KG1 (cell line): ENCODE measurements at regions not wholly inside any gene's neighbourhood (a gene's known extent, or its start where the extent isn't known, plus 50 kb on each side); places are given as distances from the start of the nearest gene placed in this dataset.
"Not testable (repeated sequence)": the region's sequence is repeated elsewhere in the genome, so short reads cannot be mapped to it uniquely, and the experiment has no call there.

Source experiments
- DNase-seq: peaks from one replicate; lab custom pipeline; 2025; lab: John Stamatoyannopoulos, UW

DNA sequence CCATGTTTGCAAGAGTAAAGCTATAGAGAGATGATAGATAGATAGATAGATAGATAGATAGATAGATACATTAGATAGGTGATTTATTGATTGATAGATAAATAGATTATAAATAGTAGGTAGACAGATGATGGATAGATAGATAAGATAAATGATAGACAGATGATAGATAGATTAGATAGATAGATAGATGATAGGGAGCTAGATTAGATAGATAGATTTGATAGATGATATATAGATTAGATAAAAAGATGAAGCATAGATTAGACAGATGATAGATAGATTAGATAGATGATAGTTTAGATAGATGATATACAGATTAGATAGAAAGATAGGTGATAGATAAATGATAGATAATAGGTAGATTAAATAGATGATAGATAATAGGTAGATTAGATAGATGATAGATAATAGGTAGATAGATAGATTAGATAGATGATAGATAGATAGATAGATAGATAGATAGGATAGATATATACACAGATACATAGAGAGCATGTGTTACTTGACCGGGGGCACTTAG, 243.3 kb upstream of the FOXK1 start:
- DNase-seq = no peak

- DNase-seq = no peak
These were observed 242.7 kb upstream of the FOXK1 start for GRCh38 chr7:4439444-4439843.

- no peak for DNase-seq
These were observed 238.0 kb upstream of the FOXK1 start for GRCh38 chr7:4444106-4444505.

GRCh38 chr7:4445777-4446176, 236.3 kb upstream of the FOXK1 start:
- no peak for DNase-seq

DNA sequence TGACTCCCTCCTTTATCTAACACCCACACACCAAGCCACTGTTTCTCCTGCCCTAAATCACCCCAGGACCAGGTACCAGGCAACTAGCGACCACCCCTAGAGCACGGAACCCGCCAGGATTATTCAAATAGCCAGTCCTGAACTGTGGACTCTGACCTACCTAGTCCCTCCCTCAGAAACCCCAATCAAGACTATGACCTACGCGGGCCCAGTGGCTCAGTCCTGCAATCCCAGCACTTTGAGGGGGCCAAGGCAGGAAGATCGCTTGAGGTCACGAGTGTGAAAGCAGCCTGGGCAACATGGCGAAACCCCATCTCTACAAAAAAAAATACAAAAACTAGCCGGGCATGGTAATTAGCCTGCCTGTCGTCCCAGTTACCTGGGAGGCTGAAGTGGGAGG, 232.8 kb upstream of the FOXK1 start:
- no peak for DNase-seq

GRCh38 chr7:4450483-4450882, 231.6 kb upstream of the FOXK1 start:
- no peak for DNase-seq

DNA sequence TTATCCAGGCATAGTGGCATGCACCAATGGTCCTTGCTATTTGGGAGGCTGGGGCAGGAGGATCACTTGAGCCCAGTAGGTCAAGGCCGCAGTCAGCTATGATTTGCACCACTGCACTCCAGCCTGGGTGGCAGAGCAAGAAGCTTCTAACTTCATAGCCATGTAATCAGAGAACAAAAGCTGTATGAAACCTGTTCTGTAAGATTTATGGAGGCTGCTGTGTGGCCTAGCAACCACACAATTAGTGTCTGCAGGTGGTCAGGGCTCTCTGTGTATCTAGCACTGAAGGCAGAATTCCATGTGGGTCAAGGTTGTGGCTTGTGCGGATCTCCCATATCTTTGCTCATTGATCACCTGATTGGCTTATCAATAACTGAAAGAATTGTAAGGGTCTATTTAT, 221.5 kb upstream of the FOXK1 start:
- no peak for DNase-seq

GRCh38 chr7:4461531-4461930, 220.6 kb upstream of the FOXK1 start:
- DNase-seq = no peak

DNA sequence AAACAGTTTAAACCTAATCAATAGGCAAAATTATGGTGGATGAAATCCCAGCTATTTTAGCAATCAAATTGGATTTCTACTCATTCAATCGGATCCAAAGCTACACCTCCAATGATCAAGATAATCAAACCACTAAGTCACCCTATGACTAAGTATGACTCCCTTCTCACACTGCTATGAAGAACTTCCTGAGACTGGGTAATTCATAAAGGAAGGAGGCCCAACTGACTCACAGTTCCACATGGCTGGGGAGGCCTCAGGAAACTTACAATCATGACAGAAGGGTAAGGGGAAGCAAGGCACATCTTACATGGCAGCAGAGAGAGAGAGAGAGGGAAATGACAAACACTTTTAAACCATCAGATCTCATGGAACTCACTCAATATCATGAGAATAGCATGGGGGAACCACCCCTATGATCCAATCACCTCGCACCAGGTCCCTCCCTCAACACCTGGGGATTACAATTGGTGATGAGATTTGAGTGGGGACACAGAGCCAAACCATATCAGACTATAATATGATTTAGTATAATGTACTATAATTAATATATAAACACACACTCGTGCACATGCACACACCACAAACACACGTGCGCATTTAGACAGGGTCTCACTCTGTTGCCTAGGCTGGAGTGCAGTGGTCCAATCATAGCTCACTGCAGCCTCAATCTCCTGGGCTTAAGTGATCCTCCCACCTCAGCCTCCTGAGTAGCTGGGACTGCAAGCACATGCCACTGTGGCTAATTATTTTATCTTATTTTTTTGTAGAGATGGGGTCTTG, 213.6 kb upstream of the FOXK1 start:
- DNase-seq = no peak

DNA sequence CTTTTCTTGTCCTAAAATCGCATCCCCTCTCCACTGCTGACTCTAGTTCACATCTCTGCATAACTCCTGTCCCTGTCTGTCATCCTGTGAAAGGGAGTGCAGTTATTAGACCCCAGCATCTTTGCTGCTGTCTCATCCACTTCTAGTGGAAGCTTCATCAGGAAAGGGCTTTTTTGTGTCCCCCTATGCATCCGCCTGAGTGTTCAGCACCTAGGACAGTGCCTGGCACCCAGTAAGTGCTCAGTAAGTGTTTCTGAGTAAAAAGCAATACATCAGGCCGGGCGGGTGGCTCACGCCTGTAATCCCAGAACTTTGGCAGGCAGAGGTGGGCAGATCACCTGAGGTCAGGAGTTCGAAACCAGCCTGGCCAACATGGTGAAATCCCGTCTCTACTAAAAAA, 211.8 kb upstream of the FOXK1 start:
- DNase-seq = no peak

- no peak for DNase-seq
These were observed 209.4 kb upstream of the FOXK1 start for GRCh38 chr7:4472728-4473127.

GRCh38 chr7:4479367-4480039, 202.6 kb upstream of the FOXK1 start:
- peak; percentile 33 for DNase-seq

DNA sequence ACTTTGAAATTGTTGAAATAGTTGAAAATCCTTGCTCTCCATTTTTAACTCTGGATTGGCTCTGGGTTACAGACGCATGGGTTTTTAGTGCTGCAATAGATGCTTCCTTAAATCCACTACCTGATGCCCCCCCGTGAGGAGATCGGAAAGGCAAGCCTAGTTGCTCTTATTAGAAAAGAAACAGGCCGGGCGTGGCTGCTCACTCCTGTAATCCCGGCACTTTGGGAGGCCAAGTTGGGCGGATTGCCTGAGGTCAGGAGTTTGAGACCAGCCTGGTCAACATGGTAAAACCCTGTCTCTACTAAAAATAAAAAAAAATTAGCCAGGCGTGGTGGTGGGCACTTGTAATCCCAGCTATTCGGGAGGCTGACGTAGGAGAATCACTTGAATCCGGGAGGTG, 202.0 kb upstream of the FOXK1 start:
- DNase-seq = not testable (repeated sequence)

DNA sequence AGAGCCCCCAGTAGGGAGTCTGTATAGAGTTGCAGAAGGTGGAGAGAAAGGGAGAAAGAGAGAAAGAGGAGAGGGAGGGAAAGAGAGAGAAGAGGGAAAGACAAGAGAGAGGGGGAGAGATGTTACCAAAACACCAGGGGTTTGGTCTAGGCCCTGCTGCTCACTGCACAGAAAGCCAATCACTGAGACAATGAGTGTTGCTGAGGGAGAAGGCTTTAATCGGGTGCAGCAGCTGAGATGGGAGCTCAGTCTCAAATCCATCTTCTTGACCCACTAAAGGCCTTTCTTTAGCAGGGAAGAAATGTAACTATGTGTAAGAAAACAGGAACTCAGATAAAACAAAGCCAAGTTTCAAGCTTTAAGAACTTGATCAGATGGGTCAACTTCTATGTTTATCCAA, 198.2 kb upstream of the FOXK1 start:
- DNase-seq = no peak

GRCh38 chr7:4484545-4484944, 197.6 kb upstream of the FOXK1 start:
- DNase-seq = no peak

DNA sequence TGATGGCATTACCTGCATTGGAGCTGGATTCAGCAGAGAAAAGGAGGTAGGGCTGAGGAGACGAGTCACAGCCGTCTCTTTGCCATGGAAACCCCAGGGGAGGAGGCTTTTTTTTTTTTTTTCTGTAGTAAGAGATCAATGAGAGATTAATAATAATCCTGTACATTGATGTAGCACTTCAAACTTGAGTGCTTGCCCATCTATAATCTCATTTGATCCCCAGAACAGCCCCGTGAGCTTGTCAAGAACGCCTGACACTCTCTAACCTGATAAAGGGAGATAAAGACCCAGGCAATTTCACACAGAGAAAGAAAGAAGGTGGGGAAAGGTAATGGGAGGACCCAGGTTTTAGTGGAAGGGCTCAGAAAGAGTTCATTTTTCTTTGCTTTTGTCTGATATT, 195.2 kb upstream of the FOXK1 start:
- no peak for DNase-seq

- DNase-seq = not testable (repeated sequence)
These were observed 185.2 kb upstream of the FOXK1 start for GRCh38 chr7:4496911-4497310.

DNA sequence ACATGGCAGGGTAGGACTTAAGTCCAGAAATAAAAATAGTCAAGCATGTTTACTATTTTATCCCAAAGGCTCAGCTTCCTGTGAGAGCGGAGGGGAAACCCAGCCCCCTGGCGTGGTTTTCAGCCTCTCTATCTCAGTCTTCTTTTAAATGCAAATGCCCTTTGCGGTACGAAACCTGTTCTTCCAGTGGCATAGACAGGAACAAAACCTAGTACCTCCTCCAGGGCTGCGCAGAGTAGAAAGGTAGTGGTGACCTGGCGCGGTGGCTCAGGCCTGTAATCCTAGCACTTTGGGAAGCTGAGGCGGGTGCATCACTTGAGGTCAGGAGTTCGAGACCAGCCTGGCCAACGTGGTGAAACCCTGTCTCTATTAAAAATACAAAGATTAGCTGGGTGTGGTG, 181.3 kb upstream of the FOXK1 start:
- DNase-seq = no peak

DNA sequence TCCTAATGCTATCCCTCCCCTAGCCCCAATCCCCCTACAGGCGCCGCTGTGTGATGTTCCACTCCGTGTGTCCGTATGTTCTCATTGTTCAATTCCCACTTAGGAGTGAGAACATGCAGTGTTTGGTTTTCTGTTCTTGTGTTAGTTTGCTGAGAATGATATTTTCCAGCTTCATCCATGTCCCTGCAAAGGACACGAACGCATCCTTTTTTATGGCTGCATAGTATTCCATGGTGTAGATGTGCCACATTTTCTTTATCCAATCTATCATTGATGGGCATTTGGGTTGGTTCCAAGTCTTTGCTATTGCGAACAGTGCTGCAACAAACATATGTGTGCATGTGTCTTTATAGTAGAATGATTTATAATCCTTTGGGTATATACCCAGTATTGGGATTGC, 174.2 kb upstream of the FOXK1 start:
- not testable (repeated sequence) for DNase-seq

DNA sequence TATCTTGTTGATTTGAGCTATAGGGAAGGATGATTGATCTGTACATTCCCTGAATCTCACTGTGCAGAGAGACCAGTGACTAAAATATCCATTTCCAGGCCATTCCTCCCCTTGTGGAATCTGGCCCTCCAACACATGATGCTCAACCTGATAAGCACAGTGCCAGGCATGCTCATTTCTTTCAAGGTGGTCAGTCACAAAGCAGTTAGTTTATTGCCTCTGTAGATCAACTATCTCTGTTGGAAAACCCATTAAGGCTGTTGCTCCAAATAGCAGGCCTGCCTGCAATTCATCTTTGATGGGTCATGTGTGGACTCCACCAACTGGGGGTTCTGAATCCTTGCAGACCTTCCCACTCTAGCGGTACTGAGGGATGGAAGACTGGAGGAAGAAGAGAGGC, 168.6 kb upstream of the FOXK1 start:
- DNase-seq = no peak

DNA sequence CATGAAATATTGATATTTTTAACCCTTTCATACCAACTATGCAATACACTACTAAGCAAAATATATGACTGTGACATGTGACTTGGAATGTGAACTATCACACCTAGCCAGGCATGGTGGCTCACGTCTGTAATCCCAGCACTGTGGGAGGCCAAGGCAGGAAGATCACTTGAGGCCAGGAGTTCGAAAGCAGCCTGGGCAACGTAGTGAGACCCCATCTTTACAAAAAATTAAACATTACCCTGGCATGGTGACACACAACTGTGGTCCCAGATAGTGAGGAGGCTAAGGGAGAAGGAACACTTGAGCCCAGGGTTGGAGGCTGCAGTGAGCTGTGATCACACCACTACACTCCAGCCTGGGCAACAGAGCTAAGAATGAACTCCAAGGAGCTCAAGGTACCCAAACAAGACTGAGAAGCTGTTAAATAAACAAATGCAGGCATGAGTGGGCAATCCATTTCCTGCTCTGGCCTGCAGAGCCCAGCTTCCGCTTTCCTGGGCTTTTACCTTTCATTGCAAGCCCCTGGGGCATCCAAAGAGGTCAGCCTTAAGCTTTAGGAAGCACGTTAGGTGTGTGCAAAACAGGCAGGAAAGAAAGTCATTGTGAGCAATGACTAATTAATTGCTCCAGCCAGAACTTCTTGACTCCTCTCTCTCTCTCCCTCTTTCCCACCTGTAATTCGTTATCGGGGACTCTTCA, 162.1 kb upstream of the FOXK1 start:
- no peak for DNase-seq

GRCh38 chr7:4523219-4523618, 158.9 kb upstream of the FOXK1 start:
- no peak for DNase-seq

GRCh38 chr7:4523873-4524272, 158.2 kb upstream of the FOXK1 start:
- DNase-seq = no peak
